ENCODE measurements at regions not wholly inside any gene's neighbourhood (a gene's known extent, or its start where the extent isn't known, plus 50 kb on each side); places are given as distances from the start of the nearest gene placed in this dataset.
"Not testable (repeated sequence)": the region's sequence is repeated elsewhere in the genome, so short reads cannot be mapped to it uniquely, and the experiment has no call there.

GRCh38 chr12:70008944-70009343 lies 183.9 kb downstream of the MYRFL start:
- Histone ChIP-seq H3K9me3 (replicated peaks) (no peaks in the 10 kb centered on the region; the same call in 1 of the 2 replicates), H3K27me3 (replicated peaks) (no peaks in the 10 kb centered on the region), H3K36me3 (no peaks in the 10 kb centered on the region), H3K4me3 (no peak overlapping the region), H3K27ac (no peak overlapping the region), H3K4me1 (replicated peaks) (no peaks in the 10 kb centered on the region)
- no peak for DNase-seq (ENCODE audit: low read depth in 1 of 2, low spot score in 2 of 2)

DNA sequence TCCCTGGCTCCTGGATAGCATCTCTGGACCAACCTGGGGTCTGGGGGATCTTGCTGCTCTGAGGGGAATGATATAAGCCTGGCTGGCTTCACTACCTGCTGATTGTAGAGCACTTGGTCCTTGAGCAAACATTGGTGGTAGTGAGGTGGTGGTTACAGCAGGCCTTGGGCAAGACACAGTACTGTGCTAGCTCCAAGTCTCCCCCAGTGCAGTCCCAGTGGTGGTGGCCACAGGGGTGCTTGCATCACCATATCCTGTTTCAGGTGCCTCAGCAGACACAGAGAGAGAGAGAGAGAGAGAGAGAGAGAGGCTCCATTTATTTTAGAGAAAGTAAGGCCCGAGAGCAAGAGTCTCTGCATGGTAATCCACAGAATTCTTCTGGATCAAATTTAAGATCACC lies 186.3 kb downstream of the MYRFL start:
- Histone ChIP-seq H3K9me3 (replicated peaks) (no peaks in the 10 kb centered on the region; the same call in 1 of the 2 replicates), H3K36me3 (no peaks in the 10 kb centered on the region), H3K4me1 (replicated peaks) (no peaks in the 10 kb centered on the region), H3K27ac (no peak overlapping the region), H3K4me3 (no peak overlapping the region), H3K27me3 (replicated peaks) (no peaks in the 10 kb centered on the region)
- DNase-seq (ENCODE audit: low read depth in 1 of 2, low spot score in 2 of 2), result no peak

DNA sequence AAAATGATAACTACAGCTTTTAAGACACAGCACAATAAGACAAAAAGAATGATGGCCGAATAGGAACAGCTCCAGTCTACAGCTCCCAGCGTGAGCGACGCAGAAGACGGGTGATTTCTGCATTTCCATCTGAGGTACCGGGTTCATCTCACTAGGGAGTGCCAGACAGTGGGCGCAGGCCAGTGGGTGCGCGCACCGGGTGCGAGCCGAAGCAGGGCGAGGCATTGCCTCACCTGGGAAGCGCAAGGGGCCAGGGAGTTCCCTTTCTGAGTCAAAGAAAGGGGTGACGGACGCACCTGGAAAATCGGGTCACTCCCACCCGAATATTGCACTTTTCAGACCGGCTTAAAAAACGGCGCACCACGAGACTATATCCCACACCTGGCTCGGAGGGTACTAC lies 188.0 kb downstream of the MYRFL start:
- H3K27ac ChIP-seq; DNase-seq (ENCODE audit: low read depth in 1 of 2, low spot score in 2 of 2); H3K36me3 ChIP-seq; H3K27me3 ChIP-seq (replicated peaks); H3K9me3 ChIP-seq (replicated peaks); H3K4me3 ChIP-seq; H3K4me1 ChIP-seq (replicated peaks): not testable (repeated sequence)

GRCh38 chr12:70028515-70028914 lies 203.5 kb downstream of the MYRFL start:
- Histone ChIP-seq H3K9me3 (replicated peaks) (no peaks in the 10 kb centered on the region), H3K27ac (no peak overlapping the region), H3K36me3 (no peaks in the 10 kb centered on the region), H3K4me3 (no peak overlapping the region), H3K27me3 (replicated peaks) (no peaks in the 10 kb centered on the region), H3K4me1 (replicated peaks) (no peaks in the 10 kb centered on the region)
- DNase-seq (ENCODE audit: low read depth in 1 of 2, low spot score in 2 of 2), result no peak

DNA sequence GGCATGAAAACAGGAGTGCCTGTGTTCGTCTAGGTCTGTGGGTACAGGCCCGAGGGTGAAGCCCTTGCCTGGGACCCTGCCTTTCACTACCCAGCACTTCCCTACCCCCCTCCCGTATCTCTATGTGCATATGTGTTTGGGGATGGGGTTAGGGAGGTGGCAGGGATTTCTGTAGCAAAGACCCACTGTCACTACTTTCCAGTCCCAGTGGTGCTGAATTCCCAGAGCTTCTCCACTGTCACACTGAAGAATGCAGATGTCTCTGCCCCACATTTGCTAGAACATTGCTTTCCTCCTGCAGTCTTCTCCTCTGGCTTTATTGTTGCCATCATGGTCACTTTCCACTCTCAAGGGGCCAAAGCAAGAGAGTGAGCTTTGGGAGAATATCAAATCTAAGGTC lies 203.9 kb downstream of the MYRFL start:
- H3K4me1 ChIP-seq (replicated peaks), result no peaks in the 10 kb centered on the region
- H3K27ac ChIP-seq, result no peak overlapping the region
- DNase-seq (ENCODE audit: low read depth in 1 of 2, low spot score in 2 of 2), result no peak
- no peaks in the 10 kb centered on the region for H3K36me3 ChIP-seq
- no peaks in the 10 kb centered on the region for H3K9me3 ChIP-seq (replicated peaks)
- no peak overlapping the region for H3K4me3 ChIP-seq
- no peaks in the 10 kb centered on the region for H3K27me3 ChIP-seq (replicated peaks)

- Histone ChIP-seq H3K4me1 (replicated peaks) (no peaks in the 10 kb centered on the region), H3K27me3 (replicated peaks) (no peaks in the 10 kb centered on the region), H3K36me3 (no peaks in the 10 kb centered on the region), H3K9me3 (replicated peaks) (no peaks in the 10 kb centered on the region), H3K27ac (no peak overlapping the region), H3K4me3 (no peak overlapping the region)
- DNase-seq (ENCODE audit: low read depth in 1 of 2, low spot score in 2 of 2), result no peak
These were observed 206.0 kb downstream of the MYRFL start for GRCh38 chr12:70031046-70031445.

DNA sequence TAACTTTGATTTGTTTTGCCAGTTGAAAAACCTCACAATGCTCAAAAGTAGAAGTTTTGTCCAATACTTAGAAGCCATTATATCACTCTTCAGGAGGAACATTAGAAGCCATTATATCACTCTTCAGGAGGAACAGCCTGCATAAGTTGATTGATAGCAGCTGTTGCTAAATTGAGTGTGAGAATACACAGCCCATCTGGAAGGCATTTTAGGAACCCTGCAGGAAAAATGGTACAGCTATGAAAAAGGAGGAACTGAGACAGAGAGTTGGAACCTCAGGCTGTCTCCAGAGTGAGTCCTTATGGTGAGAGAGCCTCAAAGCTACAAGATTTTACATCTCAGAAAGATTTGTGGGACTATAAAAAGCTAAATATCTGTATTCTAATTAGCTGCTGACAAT lies 207.0 kb downstream of the MYRFL start:
- no peak overlapping the region for H3K4me3 ChIP-seq
- H3K27me3 ChIP-seq (replicated peaks), result no peaks in the 10 kb centered on the region
- DNase-seq (ENCODE audit: low read depth in 1 of 2, low spot score in 2 of 2), result no peak
- H3K9me3 ChIP-seq (replicated peaks), result no peaks in the 10 kb centered on the region
- no peaks in the 10 kb centered on the region for H3K36me3 ChIP-seq
- H3K27ac ChIP-seq, result no peak overlapping the region
- H3K4me1 ChIP-seq (replicated peaks), result no peaks in the 10 kb centered on the region

- H3K9me3 ChIP-seq (replicated peaks), result no peaks in the 10 kb centered on the region
- DNase-seq (ENCODE audit: low read depth in 1 of 2, low spot score in 2 of 2), result no peak
- no peaks in the 10 kb centered on the region for H3K27me3 ChIP-seq (replicated peaks)
- no peak overlapping the region for H3K27ac ChIP-seq
- no peaks in the 10 kb centered on the region for H3K36me3 ChIP-seq
- no peak overlapping the region for H3K4me3 ChIP-seq
- H3K4me1 ChIP-seq (replicated peaks), result no peaks in the 10 kb centered on the region
These were observed 208.3 kb downstream of the MYRFL start for GRCh38 chr12:70033310-70033709.

- Histone ChIP-seq H3K4me1 (replicated peaks) (no peaks in the 10 kb centered on the region), H3K9me3 (replicated peaks) (no peaks in the 10 kb centered on the region), H3K27ac (no peak overlapping the region), H3K36me3 (no peaks in the 10 kb centered on the region), H3K27me3 (replicated peaks) (no peaks in the 10 kb centered on the region), H3K4me3 (no peak overlapping the region)
- no peak for DNase-seq (ENCODE audit: low read depth in 1 of 2, low spot score in 2 of 2)
These were observed 203.1 kb upstream of the CNOT2 start for GRCh38 chr12:70040141-70040540.

GRCh38 chr12:70042675-70043074 lies 200.6 kb upstream of the CNOT2 start:
- Histone ChIP-seq H3K4me3 (no peak overlapping the region), H3K9me3 (replicated peaks) (no peaks in the 10 kb centered on the region), H3K27ac (no peak overlapping the region), H3K27me3 (replicated peaks) (no peaks in the 10 kb centered on the region), H3K4me1 (replicated peaks) (no peaks in the 10 kb centered on the region), H3K36me3 (no peaks in the 10 kb centered on the region)
- no peak for DNase-seq (ENCODE audit: low read depth in 1 of 2, low spot score in 2 of 2)

DNA sequence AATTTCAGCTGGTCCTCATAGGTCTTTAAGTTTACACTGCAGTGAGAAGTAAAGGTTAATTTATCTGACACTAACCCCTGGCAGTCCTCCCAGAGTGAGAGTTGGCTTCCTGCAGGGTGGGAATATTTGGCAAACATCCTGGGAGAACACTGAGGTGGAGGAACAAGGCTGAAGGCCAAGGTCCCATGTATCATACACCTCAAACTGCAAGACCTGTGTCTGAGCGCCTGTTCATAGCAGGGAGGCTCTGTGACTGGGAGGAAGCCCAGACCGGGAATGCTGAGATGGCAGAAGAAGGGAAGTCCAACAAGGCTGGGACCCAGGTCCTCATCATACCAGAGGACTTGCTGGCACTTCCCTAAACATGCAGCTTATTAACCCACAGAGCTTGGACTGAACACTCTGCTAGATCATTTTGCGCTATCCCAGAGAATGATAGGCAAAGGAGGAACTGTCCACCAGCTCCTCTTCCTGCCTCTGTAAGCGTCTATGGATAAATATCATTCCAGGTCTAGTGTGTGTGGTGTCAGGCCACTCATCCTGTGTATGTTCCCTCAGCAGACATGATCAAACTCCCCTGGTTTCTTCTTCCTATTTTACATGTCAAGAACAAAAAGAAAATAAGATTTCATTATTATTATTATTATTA lies 199.6 kb upstream of the CNOT2 start:
- no peak overlapping the region for H3K27ac ChIP-seq
- H3K27me3 ChIP-seq (replicated peaks), result no peaks in the 10 kb centered on the region
- no peaks in the 10 kb centered on the region for H3K9me3 ChIP-seq (replicated peaks)
- H3K36me3 ChIP-seq, result no peaks in the 10 kb centered on the region
- H3K4me3 ChIP-seq, result no peak overlapping the region
- H3K4me1 ChIP-seq (replicated peaks), result no peaks in the 10 kb centered on the region
- DNase-seq (ENCODE audit: low read depth in 1 of 2, low spot score in 2 of 2), result no peak

- Histone ChIP-seq H3K36me3 (no peaks in the 10 kb centered on the region), H3K9me3 (replicated peaks) (no peaks in the 10 kb centered on the region), H3K27me3 (replicated peaks) (no peaks in the 10 kb centered on the region), H3K4me1 (replicated peaks) (no peaks in the 10 kb centered on the region), H3K4me3 (no peak overlapping the region), H3K27ac (no peak overlapping the region)
- DNase-seq (ENCODE audit: low read depth in 1 of 2, low spot score in 2 of 2), result no peak
These were observed 199.1 kb upstream of the CNOT2 start for GRCh38 chr12:70044167-70044566.

- H3K4me3 ChIP-seq, result no peak overlapping the region
- no peaks in the 10 kb centered on the region for H3K36me3 ChIP-seq
- H3K27me3 ChIP-seq (replicated peaks), result no peaks in the 10 kb centered on the region
- H3K9me3 ChIP-seq (replicated peaks), result no peaks in the 10 kb centered on the region
- H3K27ac ChIP-seq, result no peak overlapping the region
- H3K4me1 ChIP-seq (replicated peaks), result no peaks in the 10 kb centered on the region
- no peak for DNase-seq (ENCODE audit: low read depth in 1 of 2, low spot score in 2 of 2)
These were observed 198.2 kb upstream of the CNOT2 start for GRCh38 chr12:70045036-70045435.

DNA sequence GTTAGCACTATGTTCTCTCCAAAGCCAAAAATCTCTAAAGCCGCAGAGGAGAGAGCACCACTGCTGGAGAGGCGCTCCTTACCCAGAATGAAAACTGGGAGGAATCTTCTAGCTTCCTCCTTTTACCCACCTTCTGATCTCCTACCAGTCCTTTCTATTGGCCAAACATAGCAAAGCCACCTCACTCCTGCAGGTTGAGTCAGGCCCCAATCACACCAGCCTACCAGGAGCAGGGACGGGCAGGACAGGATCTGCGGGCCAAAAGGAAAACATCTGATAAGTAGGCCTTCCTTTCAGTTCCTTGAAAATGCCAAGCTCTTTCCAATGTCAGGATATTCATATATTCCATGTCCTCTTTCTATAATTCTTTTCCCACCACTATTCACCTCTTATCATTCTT lies 197.7 kb upstream of the CNOT2 start:
- H3K27ac ChIP-seq, result no peak overlapping the region
- no peaks in the 10 kb centered on the region for H3K27me3 ChIP-seq (replicated peaks)
- H3K36me3 ChIP-seq, result no peaks in the 10 kb centered on the region
- H3K4me3 ChIP-seq, result no peak overlapping the region
- no peaks in the 10 kb centered on the region for H3K4me1 ChIP-seq (replicated peaks)
- H3K9me3 ChIP-seq (replicated peaks), result no peaks in the 10 kb centered on the region
- no peak for DNase-seq (ENCODE audit: low read depth in 1 of 2, low spot score in 2 of 2)

DNA sequence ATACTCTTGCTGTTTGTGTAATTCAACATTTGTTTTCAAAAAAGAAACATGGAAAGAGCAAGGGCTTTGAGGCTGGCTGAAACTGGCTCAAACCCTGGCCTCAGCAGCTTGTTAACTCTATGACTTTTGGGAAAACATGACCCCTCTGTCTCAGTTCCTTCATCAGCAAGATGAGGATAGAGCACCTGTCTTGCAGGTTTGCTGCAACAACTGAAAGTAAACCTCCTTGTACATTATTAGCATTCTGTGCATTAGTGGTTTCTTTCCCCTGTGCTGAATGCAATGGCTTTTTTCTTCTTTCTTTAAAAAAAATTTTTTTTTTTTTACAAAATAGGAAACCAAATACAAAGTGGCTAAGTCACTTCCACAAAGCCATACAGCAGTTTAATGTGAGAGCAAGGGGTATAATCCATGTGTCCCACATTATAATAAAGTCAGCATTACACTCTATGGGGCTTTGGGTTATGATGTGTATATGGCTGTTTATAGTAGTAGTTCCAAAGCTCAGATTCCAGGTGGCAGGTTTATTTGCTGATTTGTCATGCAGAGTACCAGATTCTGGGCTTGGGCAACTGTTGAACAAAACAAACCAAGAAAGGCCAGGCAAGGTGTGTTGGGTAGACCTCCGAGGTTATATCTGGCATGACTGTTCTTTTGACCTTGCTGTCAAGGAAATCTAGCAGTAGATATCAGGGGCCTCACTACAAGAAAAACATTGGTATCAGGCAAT lies 194.5 kb upstream of the CNOT2 start:
- no peaks in the 10 kb centered on the region for H3K9me3 ChIP-seq (replicated peaks)
- H3K36me3 ChIP-seq, result no peaks in the 10 kb centered on the region
- H3K4me3 ChIP-seq, result no peak overlapping the region
- no peaks in the 10 kb centered on the region for H3K27me3 ChIP-seq (replicated peaks)
- no peak for DNase-seq (ENCODE audit: low read depth in 1 of 2, low spot score in 2 of 2)
- no peak overlapping the region for H3K27ac ChIP-seq
- no peaks in the 10 kb centered on the region for H3K4me1 ChIP-seq (replicated peaks)

All from SJSA1 (cell line).